ENCODE measurements at regions not wholly inside any gene's neighbourhood (a gene's known extent, or its start where the extent isn't known, plus 50 kb on each side); places are given as distances from the start of the nearest gene placed in this dataset.

DNA sequence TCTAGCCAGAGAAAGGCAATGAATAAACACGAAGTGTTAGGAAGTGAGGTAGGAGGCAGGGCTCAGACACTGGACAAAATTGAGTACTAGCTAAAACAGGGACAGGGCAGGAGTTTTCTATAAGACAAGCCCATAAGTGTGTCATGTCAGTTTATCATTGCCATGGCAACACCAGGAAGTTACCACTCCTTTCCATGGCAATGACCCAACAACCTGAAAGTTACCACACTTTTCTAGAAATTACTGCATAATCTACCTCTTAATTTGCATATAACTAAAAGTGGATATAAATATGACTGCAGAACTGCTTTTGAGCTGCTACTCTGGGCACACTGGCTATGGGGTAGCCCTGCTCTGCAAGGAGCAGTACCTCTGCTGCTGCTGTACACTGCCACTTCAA is 442.5 kb upstream of the COX7C start:
- TF ChIP-seq POLR2AphosphoS5 (IDR thresholded peaks at IDR 0.05) (no peak), POLR2A (IDR thresholded peaks at IDR 0.05) (no peak)
- TF ChIP-seq, protein P1, sequence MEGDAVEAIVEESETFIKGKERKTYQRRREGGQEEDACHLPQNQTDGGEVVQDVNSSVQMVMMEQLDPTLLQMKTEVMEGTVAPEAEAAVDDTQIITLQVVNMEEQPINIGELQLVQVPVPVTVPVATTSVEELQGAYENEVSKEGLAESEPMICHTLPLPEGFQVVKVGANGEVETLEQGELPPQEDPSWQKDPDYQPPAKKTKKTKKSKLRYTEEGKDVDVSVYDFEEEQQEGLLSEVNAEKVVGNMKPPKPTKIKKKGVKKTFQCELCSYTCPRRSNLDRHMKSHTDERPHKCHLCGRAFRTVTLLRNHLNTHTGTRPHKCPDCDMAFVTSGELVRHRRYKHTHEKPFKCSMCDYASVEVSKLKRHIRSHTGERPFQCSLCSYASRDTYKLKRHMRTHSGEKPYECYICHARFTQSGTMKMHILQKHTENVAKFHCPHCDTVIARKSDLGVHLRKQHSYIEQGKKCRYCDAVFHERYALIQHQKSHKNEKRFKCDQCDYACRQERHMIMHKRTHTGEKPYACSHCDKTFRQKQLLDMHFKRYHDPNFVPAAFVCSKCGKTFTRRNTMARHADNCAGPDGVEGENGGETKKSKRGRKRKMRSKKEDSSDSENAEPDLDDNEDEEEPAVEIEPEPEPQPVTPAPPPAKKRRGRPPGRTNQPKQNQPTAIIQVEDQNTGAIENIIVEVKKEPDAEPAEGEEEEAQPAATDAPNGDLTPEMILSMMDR (IDR thresholded peaks at IDR 0.05), result no peak
- DNase-seq (ENCODE audit: low spot score in 2 of 2), result no peak
- no peaks in the 10 kb centered on the region for H3K27me3 ChIP-seq
- no peaks in the 10 kb centered on the region for H3K9me3 ChIP-seq
- intact Hi-C loops (cut with DNase I; ENCODE audit: low total_unique reads), result no loop called here
- no peak overlapping the region for H3K27ac ChIP-seq
- no peak overlapping the region for H3K4me3 ChIP-seq
- no peaks in the 10 kb centered on the region for H3K36me3 ChIP-seq
- H3K4me1 ChIP-seq, result no peaks in the 10 kb centered on the region

DNA sequence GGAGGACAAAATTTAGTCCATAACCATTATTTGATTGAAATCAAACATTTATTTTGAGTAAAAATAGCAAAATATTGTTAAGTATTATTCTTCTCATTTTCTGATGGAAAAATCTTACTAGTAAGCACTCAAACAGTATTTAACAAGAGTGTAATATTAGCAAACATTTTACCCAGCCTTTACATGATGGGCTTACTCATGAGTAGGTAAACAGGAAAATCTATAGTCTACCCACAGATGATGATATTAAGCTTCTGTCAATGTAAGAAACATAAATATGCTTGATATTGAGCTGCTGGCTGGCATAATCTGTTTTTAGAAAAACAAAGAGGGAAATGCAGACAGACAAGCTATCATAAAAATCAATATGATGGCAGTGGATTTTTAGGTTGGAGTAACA is 418.5 kb upstream of the COX7C start:
- intact Hi-C loops (cut with DNase I; ENCODE audit: low total_unique reads), result no loop called here
- H3K4me1 ChIP-seq, result no peaks in the 10 kb centered on the region
- no peaks in the 10 kb centered on the region for H3K27me3 ChIP-seq
- H3K36me3 ChIP-seq, result no peaks in the 10 kb centered on the region
- no peak for TF ChIP-seq POLR2AphosphoS5 (IDR thresholded peaks at IDR 0.05)
- no peak for TF ChIP-seq POLR2A (IDR thresholded peaks at IDR 0.05)
- TF ChIP-seq, protein P1 (IDR thresholded peaks at IDR 0.05), result no peak
- no peak overlapping the region for H3K4me3 ChIP-seq
- DNase-seq (ENCODE audit: low spot score in 2 of 2), result no peak
- H3K9me3 ChIP-seq, result no peaks in the 10 kb centered on the region
- H3K27ac ChIP-seq, result no peak overlapping the region

DNA sequence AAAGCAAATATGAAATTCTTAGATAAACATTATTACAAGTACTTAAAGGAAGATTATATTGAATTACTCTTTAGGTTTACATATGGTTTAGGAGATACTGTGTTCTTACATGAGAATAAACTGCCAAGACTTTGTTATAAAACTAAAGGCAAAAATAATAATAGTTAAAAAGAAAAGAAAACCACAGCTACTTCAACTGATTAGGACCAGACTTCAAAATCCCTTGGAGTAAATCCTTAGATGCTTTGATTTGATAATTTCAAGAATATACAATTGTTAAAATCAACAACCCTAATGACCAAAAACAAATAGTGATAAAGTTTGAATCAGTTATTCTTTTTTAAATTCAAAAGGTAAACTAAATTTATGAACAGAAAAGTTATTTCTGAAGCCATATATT is 389.6 kb upstream of the COX7C start:
- Histone ChIP-seq H3K27ac (no peak overlapping the region), H3K36me3 (no peaks in the 10 kb centered on the region), H3K4me3 (no peak overlapping the region), H3K27me3 (no peaks in the 10 kb centered on the region), H3K4me1 (no peaks in the 10 kb centered on the region), H3K9me3 (peaks cover 0 to 6% of the 10 kb centered on the region in 2 donors)
- DNase-seq (ENCODE audit: low spot score in 2 of 2), result no peak
- TF ChIP-seq, protein P1 (IDR thresholded peaks at IDR 0.05), result no peak
- TF ChIP-seq POLR2AphosphoS5 (IDR thresholded peaks at IDR 0.05) (no peak), POLR2A (IDR thresholded peaks at IDR 0.05) (no peak)
- intact Hi-C loops (cut with DNase I; ENCODE audit: low total_unique reads), result no loop called here

DNA sequence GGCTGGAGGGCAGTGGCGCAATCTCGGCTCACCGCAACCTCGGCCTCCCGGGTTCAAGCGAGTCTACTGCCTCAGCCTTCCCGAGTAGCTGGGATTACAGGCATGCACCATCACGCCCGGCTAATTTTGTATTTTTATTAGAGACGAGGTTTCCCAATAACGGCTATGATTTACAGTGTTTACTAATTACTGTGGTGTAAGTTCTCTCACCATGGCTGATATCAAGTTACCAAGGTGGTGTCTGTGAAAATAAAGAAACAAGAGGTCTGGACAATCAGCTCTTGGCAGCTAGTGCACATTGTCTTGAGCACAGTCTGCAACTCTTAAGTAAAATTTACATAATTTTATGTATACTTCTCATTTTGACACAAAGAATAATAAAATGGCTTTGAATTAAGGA is 385.5 kb upstream of the COX7C start:
- no peaks in the 10 kb centered on the region for H3K27me3 ChIP-seq
- TF ChIP-seq, protein P1 (IDR thresholded peaks at IDR 0.05), result no peak
- no peak for TF ChIP-seq POLR2A (IDR thresholded peaks at IDR 0.05)
- no peak for TF ChIP-seq POLR2AphosphoS5 (IDR thresholded peaks at IDR 0.05)
- no peaks in the 10 kb centered on the region for H3K4me1 ChIP-seq
- H3K9me3 ChIP-seq, result no peaks in the 10 kb centered on the region
- DNase-seq (ENCODE audit: low spot score in 2 of 2), result no peak
- no peaks in the 10 kb centered on the region for H3K36me3 ChIP-seq
- intact Hi-C loops (cut with DNase I; ENCODE audit: low total_unique reads), result no loop called here
- no peak overlapping the region for H3K27ac ChIP-seq
- no peak overlapping the region for H3K4me3 ChIP-seq

DNA sequence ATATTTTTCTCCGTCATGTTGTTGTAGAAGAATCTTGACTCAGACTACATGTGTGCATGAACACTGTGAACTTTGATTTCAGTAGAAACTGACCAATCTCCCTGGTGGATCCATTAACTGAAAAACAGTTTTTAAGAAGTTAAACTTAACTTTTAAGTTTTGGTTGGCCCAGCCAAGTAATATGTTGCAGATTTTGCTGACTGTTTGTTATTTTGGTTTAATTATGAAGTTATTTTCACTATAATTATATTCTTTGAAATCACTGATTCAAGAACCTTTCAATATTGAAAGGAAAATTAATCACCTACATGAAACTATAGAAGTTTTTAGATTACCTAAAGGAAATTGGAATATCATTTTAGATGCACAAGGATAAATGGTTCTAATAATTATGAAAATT is 373.6 kb upstream of the COX7C start:
- Histone ChIP-seq H3K4me1 (no peaks in the 10 kb centered on the region), H3K36me3 (no peaks in the 10 kb centered on the region), H3K27ac (no peak overlapping the region), H3K9me3 (no peaks in the 10 kb centered on the region), H3K4me3 (no peak overlapping the region), H3K27me3 (no peaks in the 10 kb centered on the region)
- TF ChIP-seq POLR2AphosphoS5 (IDR thresholded peaks at IDR 0.05) (no peak), POLR2A (IDR thresholded peaks at IDR 0.05) (no peak)
- TF ChIP-seq, protein P1 (IDR thresholded peaks at IDR 0.05), result no peak
- DNase-seq (ENCODE audit: low spot score in 2 of 2), result no peak
- intact Hi-C loops (cut with DNase I; ENCODE audit: low total_unique reads), result no loop called here
